H9 (cell line): ENCODE measurements at regions not wholly inside any gene's neighbourhood (a gene's known extent, or its start where the extent isn't known, plus 50 kb on each side); places are given as distances from the start of the nearest gene placed in this dataset.
"Not testable (repeated sequence)": the region's sequence is repeated elsewhere in the genome, so short reads cannot be mapped to it uniquely, and the experiment has no call there.

Experiments
- DNase-seq: peaks from one replicate; pipeline ENCODE4 v3.0.0-alpha.2; 2017
- H2AFZ ChIP-seq: one replicate; pipeline ENCODE4 v1.6.1; 2013; ENCODE audit warnings: mild to moderate bottlenecking, low read length, control low read depth, moderate library complexity
- H2AK5ac ChIP-seq: 2 replicates; pipeline ENCODE4 v1.6.1; 2013; ENCODE audit warnings: low read length, control low read depth, mixed read lengths; ENCODE audit not compliant: insufficient read length
- H2BK120ac ChIP-seq: one replicate; pipeline ENCODE4 v1.6.1; 2013; ENCODE audit warnings: low read depth, mild to moderate bottlenecking, low read length, control low read depth, inconsistent platforms; ENCODE audit not compliant: poor library complexity, severe bottlenecking
- H2BK12ac ChIP-seq: 2 replicates; pipeline ENCODE4 v1.6.1; 2013; ENCODE audit warnings: low read length, control low read depth, mixed read lengths, low read depth; ENCODE audit not compliant: insufficient read length
- H2BK15ac ChIP-seq: 2 replicates; pipeline ENCODE4 v1.6.1; 2013; ENCODE audit warnings: low read depth, low read length, control low read depth
- H2BK20ac ChIP-seq: one replicate; pipeline ENCODE4 v1.6.1; 2013; ENCODE audit warnings: low read depth, mild to moderate bottlenecking, low read length, control low read depth, inconsistent platforms; ENCODE audit not compliant: poor library complexity, severe bottlenecking
- H2BK5ac ChIP-seq: 2 replicates; pipeline ENCODE4 v1.6.1; 2013; ENCODE audit warnings: low read length, control low read depth, mixed read lengths; ENCODE audit not compliant: insufficient read length
- H3K14ac ChIP-seq: 2 replicates; pipeline ENCODE4 v1.6.1; 2013; ENCODE audit warnings: low read length, control low read depth; ENCODE audit not compliant: insufficient read depth
- H3K18ac ChIP-seq: 2 replicates; pipeline ENCODE4 v1.6.1; 2013; ENCODE audit warnings: low read depth, mild to moderate bottlenecking, mixed read lengths, low read length, control low read depth; ENCODE audit not compliant: insufficient read length
- H3K23ac ChIP-seq: 2 replicates; pipeline ENCODE4 v1.6.1; 2013; ENCODE audit warnings: low read length, control low read depth, mixed read lengths, low read depth; ENCODE audit not compliant: insufficient read length
- H3K23me2 ChIP-seq: 2 replicates; pipeline ENCODE4 v1.6.1; 2013; ENCODE audit warnings: low read depth, mild to moderate bottlenecking, mixed read lengths, low read length, control low read depth; ENCODE audit not compliant: insufficient read length, poor library complexity, severe bottlenecking
- H3K27ac ChIP-seq: 2 replicates; pipeline ENCODE4 v1.5.1; 2013; ENCODE audit warnings: low read length, control low read depth, mixed read lengths, low read depth; ENCODE audit not compliant: insufficient read length
- H3K27me3 ChIP-seq: 2 replicates; pipeline ENCODE4 v1.6.1; 2013; ENCODE audit warnings: low read length, control low read depth, inconsistent platforms; ENCODE audit not compliant: insufficient read depth
- H3K4ac ChIP-seq: 2 replicates; pipeline ENCODE4 v1.6.1; 2013; ENCODE audit warnings: low read depth, mild to moderate bottlenecking, control low read depth, inconsistent platforms, low read length, moderate library complexity
- H3K4me1 ChIP-seq: 2 replicates; pipeline ENCODE4 v1.6.1; 2013; ENCODE audit warnings: low read length, control low read depth, inconsistent platforms; ENCODE audit not compliant: insufficient read depth
- H3K4me2 ChIP-seq: 2 replicates; pipeline ENCODE4 v1.6.1; 2013; ENCODE audit warnings: low read length, control low read depth, mixed read lengths; ENCODE audit not compliant: insufficient read length, insufficient read depth
- H3K56ac ChIP-seq: 2 replicates; pipeline ENCODE4 v1.6.1; 2013; ENCODE audit warnings: low read depth, mild to moderate bottlenecking, mixed read lengths, low read length, control low read depth; ENCODE audit not compliant: insufficient read length
- H3K79me1 ChIP-seq: 2 replicates; pipeline ENCODE4 v1.6.1; 2013; ENCODE audit warnings: low read depth, mild to moderate bottlenecking, moderate library complexity, low read length, control low read depth, inconsistent platforms; ENCODE audit not compliant: insufficient read depth, poor library complexity, severe bottlenecking
- H3K79me2 ChIP-seq: 2 replicates; pipeline ENCODE4 v1.6.1; 2013; ENCODE audit warnings: low read length, control low read depth, inconsistent platforms; ENCODE audit not compliant: insufficient read depth
- H3K9ac ChIP-seq: 2 replicates; pipeline ENCODE4 v1.6.1; 2013; ENCODE audit warnings: low read length, control low read depth, mixed read lengths; ENCODE audit not compliant: insufficient read length; ENCODE audit errors: extremely low read depth
- H3K9me3 ChIP-seq: one replicate; pipeline ENCODE4 v1.6.1; 2013; ENCODE audit warnings: low read depth, low read length, inconsistent platforms; ENCODE audit not compliant: control insufficient read depth
- H3T11ph ChIP-seq: one replicate; pipeline ENCODE4 v1.6.1; 2013; ENCODE audit warnings: mild to moderate bottlenecking, low read length, control low read depth, inconsistent platforms
- H4K20me1 ChIP-seq: one replicate; pipeline ENCODE4 v1.6.1; 2013; ENCODE audit not compliant: control insufficient read depth, insufficient read length, insufficient read depth
- H4K5ac ChIP-seq: 2 replicates; pipeline ENCODE4 v1.6.1; 2013; ENCODE audit warnings: low read depth, mild to moderate bottlenecking, mixed read lengths, low read length, control low read depth; ENCODE audit not compliant: insufficient read length
- H4K8ac ChIP-seq: replicated peaks from 2 replicates; pipeline ENCODE4 v1.6.1; 2013; ENCODE audit warnings: low read length, control low read depth, mixed read lengths, low read depth; ENCODE audit not compliant: insufficient read length
- H4K91ac ChIP-seq: 2 replicates; pipeline ENCODE4 v1.6.1; 2013; ENCODE audit warnings: low read depth, mild to moderate bottlenecking, moderate library complexity, mixed read lengths, low read length, control low read depth; ENCODE audit not compliant: insufficient read length
- H3K27ac Mint-ChIP-seq, 3 experiments: 2 replicates in 2 of 3; 3 replicates in 1 of 3; pipeline ENCODE4 v1.8.0; 2020 to 2021; ENCODE audit warnings: mixed read lengths in 3 of 3, mild to moderate bottlenecking in 1 of 3, moderate library complexity in 1 of 3
- H3K27me3 Mint-ChIP-seq: 2 replicates; pipeline ENCODE4 v1.8.0; 2021; ENCODE audit warnings: low read depth, mild to moderate bottlenecking, moderate library complexity, mixed read lengths
- H3K36me3 Mint-ChIP-seq, 3 experiments: 2 replicates in 2 of 3; 3 replicates in 1 of 3; pipeline ENCODE4 v1.8.0; 2020 to 2021; ENCODE audit warnings: low read depth in 3 of 3, mixed read lengths in 3 of 3; ENCODE audit not compliant: insufficient read depth in 1 of 3
- H3K4me1 Mint-ChIP-seq, 2 experiments: 2 replicates each; pipeline ENCODE4 v1.8.0; 2020; ENCODE audit warnings: mixed read lengths in 2 of 2
- H3K4me3 Mint-ChIP-seq, 2 experiments: 2 replicates in 1 of 2; 3 replicates in 1 of 2; pipeline ENCODE4 v1.8.0; 2020 to 2021; ENCODE audit warnings: mild to moderate bottlenecking in 2 of 2, mixed read lengths in 2 of 2, moderate library complexity in 1 of 2
- H3K9me3 Mint-ChIP-seq, 2 experiments: 2 replicates in 1 of 2; 3 replicates in 1 of 2; pipeline ENCODE4 v1.8.0; 2020; ENCODE audit warnings: mild to moderate bottlenecking in 2 of 2, mixed read lengths in 2 of 2, moderate library complexity in 1 of 2
- WGBS: extraction: QIAGEN DNeasy Blood & Tissue Kit; methylation state at CpG from one replicate; pipeline ENCODE4 v1.1.7; 2013; ENCODE audit warnings: missing lambda C conversion rate, low lambda C conversion rate, mixed read lengths; ENCODE audit not compliant: insufficient read length; ENCODE audit errors: extremely low coverage; 5-methylcytosine and 5-hydroxymethylcytosine counted together

DNA sequence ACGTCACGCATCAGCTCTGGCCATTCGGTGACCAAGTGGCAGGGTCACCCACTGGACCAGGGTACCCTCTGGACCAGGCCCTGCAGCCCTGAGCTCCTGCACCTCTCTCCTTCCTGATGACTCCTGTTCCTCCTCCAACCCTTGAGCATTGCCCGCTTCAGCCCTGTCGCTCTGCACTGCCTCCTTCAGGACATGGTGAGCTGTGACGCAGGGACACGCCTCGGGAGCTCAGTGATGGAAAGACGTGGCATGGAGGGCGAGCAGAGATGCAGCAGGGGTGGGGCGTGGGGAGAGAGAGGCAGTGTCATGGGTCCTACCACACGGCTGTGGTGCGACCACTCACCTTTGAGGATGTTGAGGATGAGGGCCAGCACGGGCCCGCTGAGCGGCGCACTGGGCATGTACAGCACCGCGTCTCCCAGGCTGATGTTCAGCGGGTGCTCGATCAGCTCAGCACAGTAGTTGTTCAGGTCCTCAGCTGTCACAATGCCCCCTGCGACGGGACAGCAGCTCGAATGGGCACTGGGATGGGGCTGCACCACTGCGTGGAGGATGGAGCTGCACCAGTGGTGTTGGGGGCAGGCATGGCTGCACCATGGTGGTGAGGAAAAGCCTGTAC is 922.7 kb downstream of the TUBA3C start:
- H3K9me3 ChIP-seq: peaks cover 24% of the 10 kb centered on the region
- H3K23ac ChIP-seq, H3K4me2 ChIP-seq, H3K27me3 Mint-ChIP-seq, H4K8ac ChIP-seq, H3K27ac ChIP-seq, H4K5ac ChIP-seq, H3K4me1 Mint-ChIP-seq, H3K9ac ChIP-seq, DNase-seq, H2AK5ac ChIP-seq, H3K18ac ChIP-seq, H3K79me1 ChIP-seq, H3K4me3 Mint-ChIP-seq, H3K23me2 ChIP-seq, H2BK15ac ChIP-seq, H3T11ph ChIP-seq, H3K79me2 ChIP-seq, H2BK120ac ChIP-seq, H3K27ac Mint-ChIP-seq, H4K20me1 ChIP-seq, H3K14ac ChIP-seq, H2BK5ac ChIP-seq, H3K4me1 ChIP-seq, H3K56ac ChIP-seq, H3K4ac ChIP-seq, H3K27me3 ChIP-seq, H4K91ac ChIP-seq, H2AFZ ChIP-seq, H2BK20ac ChIP-seq, H2BK12ac ChIP-seq: not testable (repeated sequence)
- no CpG with 5 or more reads among the region's 25 CpGs for WGBS
- Mint-ChIP-seq H3K9me3 (peaks cover 73 to 80% of the 10 kb centered on the region in 2 experiments), H3K36me3 (peaks cover 9 to 15% (median 13%) of the 10 kb centered on the region in 3 experiments)

DNA sequence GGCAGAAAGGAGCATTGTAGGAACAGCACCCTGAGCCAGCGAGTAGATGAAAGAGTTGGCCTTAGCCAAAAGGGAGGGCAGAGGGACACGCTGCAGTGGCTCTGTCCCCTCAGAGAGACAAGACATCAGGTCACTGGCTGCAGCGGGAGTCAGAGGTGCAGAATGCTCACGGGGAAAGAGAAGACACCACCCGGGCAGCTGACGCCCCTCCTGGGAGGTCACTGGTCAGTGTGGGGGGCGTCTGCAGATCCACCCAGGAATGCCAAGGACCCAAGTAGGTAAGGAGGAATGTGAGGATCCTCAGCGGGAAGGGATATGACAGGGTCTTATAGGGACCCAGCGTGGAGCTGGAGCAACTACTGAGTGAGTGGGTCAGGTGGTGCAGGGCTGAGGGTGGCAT is 923.9 kb downstream of the TUBA3C start:
- Mint-ChIP-seq H3K9me3 (peaks cover 76 to 85% of the 10 kb centered on the region in 2 experiments), H3K36me3 (peaks cover 13 to 15% (median 14%) of the 10 kb centered on the region in 3 experiments)
- H2AFZ ChIP-seq, H2BK12ac ChIP-seq, H3K4ac ChIP-seq, H4K91ac ChIP-seq, H4K20me1 ChIP-seq, H3K18ac ChIP-seq, H3K27me3 ChIP-seq, H3K4me2 ChIP-seq, H3K4me1 ChIP-seq, H2BK5ac ChIP-seq, H3K23ac ChIP-seq, H2AK5ac ChIP-seq, H3K14ac ChIP-seq, H3K23me2 ChIP-seq, H4K5ac ChIP-seq, H3K79me2 ChIP-seq, H2BK15ac ChIP-seq, H2BK120ac ChIP-seq, DNase-seq, H4K8ac ChIP-seq, H3K9ac ChIP-seq, H3K27ac ChIP-seq, H3K27ac Mint-ChIP-seq, H3K79me1 ChIP-seq, H3T11ph ChIP-seq, H3K56ac ChIP-seq, H3K4me1 Mint-ChIP-seq, H3K4me3 Mint-ChIP-seq, H2BK20ac ChIP-seq, H3K27me3 Mint-ChIP-seq: not testable (repeated sequence)
- WGBS: no CpG with 5 or more reads among the region's 9 CpGs
- peaks cover 35% of the 10 kb centered on the region for H3K9me3 ChIP-seq
